Choroid plexus epithelial cell (primary cell): ENCODE measurements at regions not wholly inside any gene's neighbourhood (a gene's known extent, or its start where the extent isn't known, plus 50 kb on each side); places are given as distances from the start of the nearest gene placed in this dataset.

Source experiments
- DNase-seq: peaks from one replicate; pipeline ENCODE4 v3.0.0-alpha.2; 2010; ENCODE audit warnings: low read depth
- H3K4me3 ChIP-seq: 2 replicates; pipeline ENCODE4 v1.5.1; 2011; ENCODE audit warnings: low read depth, mild to moderate bottlenecking, control low read depth, low read length, moderate library complexity
- CTCF ChIP-seq: conservative IDR thresholded peaks from 2 replicates; pipeline ENCODE4 v1.5.1; 2011; ENCODE audit warnings: low read depth, mild to moderate bottlenecking, control low read depth, inconsistent platforms, low read length, moderate library complexity

- no peak overlapping the region for H3K4me3 ChIP-seq
- DNase-seq = no peak
- no peak for TF ChIP-seq CTCF
Measured at GRCh38 chr5:3695818-3696217, 100.2 kb downstream of the IRX1 start.

GRCh38 chr5:3698412-3698811 lies 102.8 kb downstream of the IRX1 start:
- no peak for DNase-seq
- H3K4me3 ChIP-seq = no peak overlapping the region
- no peak for TF ChIP-seq CTCF

DNA sequence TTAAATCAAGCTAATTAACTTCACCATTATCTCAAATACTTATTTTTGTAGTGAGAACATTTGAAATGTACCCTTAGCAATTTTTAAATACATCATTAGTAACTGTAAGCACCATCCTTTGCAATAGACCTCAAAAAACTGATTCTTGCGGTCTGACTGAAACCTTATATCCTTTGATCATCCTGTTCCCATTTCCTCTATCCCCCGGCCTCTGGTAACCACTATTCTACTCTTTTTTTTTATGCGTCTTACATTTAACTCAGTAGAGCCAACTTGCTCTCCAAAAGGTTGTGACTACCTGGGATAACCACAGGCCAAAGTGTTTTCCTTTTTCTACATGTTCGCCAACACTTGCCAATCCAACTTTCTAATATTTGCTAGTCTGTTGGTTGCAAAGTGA lies 106.1 kb downstream of the IRX1 start:
- TF ChIP-seq CTCF = no peak
- DNase-seq = no peak
- no peak overlapping the region for H3K4me3 ChIP-seq

- no peak for DNase-seq
- TF ChIP-seq CTCF = no peak
- H3K4me3 ChIP-seq = no peak overlapping the region
Measured at GRCh38 chr5:3704661-3705060, 109.0 kb downstream of the IRX1 start.

DNA sequence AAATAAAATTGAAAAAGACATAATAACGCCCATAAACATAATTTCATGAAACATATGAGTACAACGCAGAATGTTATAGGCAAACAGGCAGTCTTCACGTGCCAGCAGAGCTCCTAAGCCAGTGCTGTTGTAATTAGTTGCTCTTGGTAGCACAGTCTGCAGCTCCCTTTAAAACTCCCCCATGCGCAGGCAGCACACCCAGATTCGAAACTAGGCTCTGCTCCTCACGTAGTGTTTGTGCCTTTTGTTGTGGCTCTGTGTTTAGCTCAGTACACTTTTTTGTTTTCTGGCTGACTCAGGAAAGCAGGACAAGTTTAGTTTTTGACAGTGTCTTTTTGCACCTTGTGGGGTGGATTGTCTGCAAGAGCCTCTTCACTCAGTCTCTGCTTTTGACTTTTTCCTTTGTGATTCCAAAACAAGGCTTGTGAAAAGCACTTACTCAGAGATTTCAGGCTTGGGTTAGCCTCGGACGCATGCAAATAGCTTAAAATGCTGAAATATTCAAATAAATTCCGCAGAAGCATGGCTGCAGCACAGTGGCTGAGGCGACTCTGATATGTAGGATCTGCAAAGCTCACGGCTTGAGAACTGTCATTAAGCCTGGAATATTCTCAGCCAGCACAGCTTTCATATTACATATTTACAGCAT lies 113.6 kb downstream of the IRX1 start:
- no peak for DNase-seq
- TF ChIP-seq CTCF = no peak
- H3K4me3 ChIP-seq = no peak overlapping the region

DNA sequence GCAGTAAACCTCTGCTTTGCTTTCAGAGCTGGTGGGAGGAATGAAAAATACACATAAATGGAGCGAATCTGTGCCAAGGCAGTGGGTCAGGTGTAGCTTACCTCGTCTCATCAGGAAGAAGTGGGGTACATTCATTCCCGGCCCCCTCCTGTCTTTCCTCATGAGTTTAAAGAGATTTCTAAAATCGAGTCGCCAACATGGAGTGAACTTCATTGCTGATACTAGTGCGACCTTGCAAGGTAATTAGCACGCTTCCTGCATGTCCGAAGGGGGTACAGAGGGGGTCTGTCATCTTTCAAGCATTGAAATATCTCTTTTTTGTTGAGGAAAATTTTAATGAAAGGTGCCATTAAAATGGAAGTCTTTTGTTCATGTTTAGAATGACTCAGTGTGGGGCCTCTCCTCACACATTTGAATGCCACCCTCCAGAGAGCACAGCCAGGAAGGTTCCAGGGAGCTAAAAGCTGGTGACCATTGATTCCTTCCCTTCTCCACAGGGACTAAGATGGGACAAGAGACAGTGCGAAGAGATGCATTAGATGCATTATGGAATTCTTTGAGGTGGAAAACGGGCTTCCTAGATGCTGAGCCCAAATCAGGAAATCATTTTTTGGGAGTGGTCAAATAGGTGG lies 114.2 kb downstream of the IRX1 start:
- no peak overlapping the region for H3K4me3 ChIP-seq
- no peak for TF ChIP-seq CTCF
- DNase-seq = no peak

GRCh38 chr5:3715062-3715461 lies 119.4 kb downstream of the IRX1 start:
- no peak overlapping the region for H3K4me3 ChIP-seq
- TF ChIP-seq CTCF = no peak
- DNase-seq = no peak
